GM13976 (cell line): ENCODE measurements at regions not wholly inside any gene's neighbourhood (a gene's known extent, or its start where the extent isn't known, plus 50 kb on each side); places are given as distances from the start of the nearest gene placed in this dataset.

Experiments
- DNase-seq: peaks from one replicate; pipeline ENCODE4 v3.0.0; 2012; ENCODE audit warnings: low spot score
- in situ Hi-C: fragments of 300-500 bp; cut with MboI; formaldehyde crosslinking; loops from one replicate; pipeline ENCODE4 v1.12.0; 2022; ENCODE audit warnings: low sequenced_read_pairs, mixed read lengths, inconsistent platforms; ENCODE audit not compliant: unreplicated experiment
- TF ChIP-seq, protein P1 (sequence below): IDR thresholded peaks from 2 replicates; pipeline ENCODE4 v1.5.1; 2012; ENCODE audit warnings: borderline replicate concordance, mild to moderate bottlenecking; ENCODE audit not compliant: insufficient read depth; ENCODE audit errors: extremely low read depth, missing control alignments, control extremely low read depth

- in situ Hi-C loops: no loop called here
- DNase-seq: no peak
- TF ChIP-seq, protein P1, sequence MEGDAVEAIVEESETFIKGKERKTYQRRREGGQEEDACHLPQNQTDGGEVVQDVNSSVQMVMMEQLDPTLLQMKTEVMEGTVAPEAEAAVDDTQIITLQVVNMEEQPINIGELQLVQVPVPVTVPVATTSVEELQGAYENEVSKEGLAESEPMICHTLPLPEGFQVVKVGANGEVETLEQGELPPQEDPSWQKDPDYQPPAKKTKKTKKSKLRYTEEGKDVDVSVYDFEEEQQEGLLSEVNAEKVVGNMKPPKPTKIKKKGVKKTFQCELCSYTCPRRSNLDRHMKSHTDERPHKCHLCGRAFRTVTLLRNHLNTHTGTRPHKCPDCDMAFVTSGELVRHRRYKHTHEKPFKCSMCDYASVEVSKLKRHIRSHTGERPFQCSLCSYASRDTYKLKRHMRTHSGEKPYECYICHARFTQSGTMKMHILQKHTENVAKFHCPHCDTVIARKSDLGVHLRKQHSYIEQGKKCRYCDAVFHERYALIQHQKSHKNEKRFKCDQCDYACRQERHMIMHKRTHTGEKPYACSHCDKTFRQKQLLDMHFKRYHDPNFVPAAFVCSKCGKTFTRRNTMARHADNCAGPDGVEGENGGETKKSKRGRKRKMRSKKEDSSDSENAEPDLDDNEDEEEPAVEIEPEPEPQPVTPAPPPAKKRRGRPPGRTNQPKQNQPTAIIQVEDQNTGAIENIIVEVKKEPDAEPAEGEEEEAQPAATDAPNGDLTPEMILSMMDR: no peak
Measured at GRCh38 chr1:163709636-163710035, 387.9 kb downstream of the NUF2 start.

DNA sequence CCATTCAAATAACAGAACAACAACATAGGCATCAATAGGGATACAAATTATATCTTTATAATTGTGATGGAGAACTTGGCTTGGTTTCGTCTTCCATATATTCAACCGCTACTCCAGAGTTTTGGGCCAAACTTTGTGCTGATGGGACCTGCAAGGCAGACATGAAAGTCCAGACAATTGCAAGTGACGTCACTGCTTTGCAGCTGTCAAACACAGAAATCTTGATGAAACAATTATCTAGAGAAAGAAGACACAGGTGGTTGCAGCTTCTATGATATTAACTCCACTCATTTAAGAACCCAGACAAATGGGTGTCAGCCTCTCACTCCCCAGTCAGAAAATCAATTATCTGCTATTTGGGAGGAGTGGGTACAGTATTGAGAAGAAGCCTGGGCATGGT lies 390.6 kb downstream of the NUF2 start:
- no peak for DNase-seq
- TF ChIP-seq, protein P1: no peak
- in situ Hi-C loops: no loop called here

DNA sequence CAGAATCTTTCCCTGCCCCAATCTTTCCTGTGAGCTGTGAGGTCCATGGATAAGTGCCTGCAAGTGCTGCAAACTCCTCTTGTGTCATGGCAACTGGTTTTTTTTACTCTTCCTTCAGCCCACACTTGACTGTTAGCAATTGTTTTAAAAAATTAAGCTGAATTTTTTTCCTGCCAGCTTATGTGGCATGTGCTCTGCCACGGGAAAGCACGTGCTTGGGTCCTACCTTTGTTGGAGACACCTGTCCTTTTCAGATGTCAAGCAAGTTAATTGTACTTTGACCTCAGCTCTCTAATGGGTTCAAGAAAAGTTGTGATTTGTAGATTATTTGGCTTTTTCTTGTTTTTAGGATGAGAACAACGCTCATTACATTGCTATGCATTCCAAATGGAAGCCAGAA lies 398.5 kb downstream of the NUF2 start:
- no peak for DNase-seq
- in situ Hi-C loops: no loop called here
- TF ChIP-seq, protein P1: no peak

DNA sequence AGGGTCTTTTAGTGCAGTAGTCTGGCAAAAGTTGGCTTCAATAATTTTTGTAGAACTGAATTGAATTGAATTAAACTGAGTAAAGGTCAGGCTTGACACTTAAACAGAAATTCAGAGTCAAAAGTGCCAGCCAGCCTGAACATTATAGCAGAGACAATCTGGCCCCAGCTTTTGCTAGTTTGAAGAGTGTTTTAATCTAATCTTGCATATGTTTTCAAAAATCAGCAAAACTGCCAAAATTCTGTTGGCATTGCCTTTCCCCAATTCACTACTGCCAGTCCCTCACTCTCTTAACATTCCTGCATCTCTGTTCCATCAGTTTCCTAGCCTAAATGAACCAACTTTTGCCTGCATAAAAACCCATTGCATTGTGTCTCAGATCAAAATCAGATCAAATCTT lies 403.8 kb downstream of the NUF2 start:
- in situ Hi-C loops: no loop called here
- DNase-seq: no peak
- TF ChIP-seq, protein P1: no peak

DNA sequence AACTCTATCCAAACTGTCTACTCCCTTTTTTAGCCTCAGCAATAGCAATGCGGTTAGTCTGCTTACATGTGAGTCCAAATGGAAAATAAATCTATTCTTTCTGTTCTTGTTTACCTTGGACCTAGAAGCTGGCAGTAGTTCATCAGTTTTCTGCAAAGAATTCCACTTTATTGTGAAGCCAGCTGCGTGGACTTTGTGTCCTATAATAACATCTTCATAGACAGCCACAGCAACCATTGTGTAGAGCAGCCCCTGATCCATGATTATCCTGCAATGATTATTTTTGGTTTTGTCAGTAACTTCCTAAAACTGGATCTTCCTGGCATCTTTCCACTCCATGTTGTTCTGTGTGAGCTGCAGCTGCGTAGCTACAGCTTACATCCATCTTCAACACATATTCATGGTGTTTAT lies 408.7 kb downstream of the NUF2 start:
- TF ChIP-seq, protein P1: no peak
- in situ Hi-C loops: no loop called here
- DNase-seq: no peak

DNA sequence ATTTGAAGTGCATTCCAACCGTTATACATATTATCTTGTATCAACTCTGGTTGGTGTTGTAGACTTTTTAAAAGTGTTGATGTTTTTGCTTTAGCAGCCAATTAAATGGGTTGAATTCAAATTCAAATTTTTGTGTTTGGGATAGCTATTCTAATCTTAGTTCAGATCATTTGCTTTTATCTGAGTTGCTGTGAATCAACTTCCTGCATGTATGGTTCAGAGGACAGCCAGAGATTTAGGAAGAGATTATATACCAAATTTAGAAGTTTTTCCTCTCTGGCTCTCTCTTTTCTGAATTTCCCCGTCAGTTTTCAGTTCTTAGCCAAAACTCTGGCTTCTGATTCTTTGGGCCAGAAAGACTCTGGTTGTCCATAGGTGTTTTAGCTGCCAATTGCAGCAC lies 415.5 kb downstream of the NUF2 start:
- TF ChIP-seq, protein P1: no peak
- in situ Hi-C loops: no loop called here
- DNase-seq: no peak
